GM23338 (cell line): ENCODE measurements at regions not wholly inside any gene's neighbourhood (a gene's known extent, or its start where the extent isn't known, plus 50 kb on each side); places are given as distances from the start of the nearest gene placed in this dataset.
A peak's percentile ranks its signal among the peaks of the same experiment; 100 is the strongest.

Experiments
- ATAC-seq: fragments of 200-7000 bp; cut with Tn5 transposase; 3 replicates; pipeline ENCODE4 v1.9.1; 2020
- DNase-seq: peaks from one replicate; pipeline ENCODE4 v3.0.0-alpha.2; 2015; ENCODE audit warnings: low spot score
- H2AFZ ChIP-seq: fragments of 200-600 bp; sonication (generic); 2 replicates; pipeline ENCODE4 v1.8.0; 2016; ENCODE audit warnings: antibody characterized with exemption, mild to moderate bottlenecking, moderate library complexity
- H3F3A ChIP-seq: fragments of 200-600 bp; sonication (generic); replicated peaks from 2 replicates; pipeline ENCODE4 v1.8.0; 2017; ENCODE audit warnings: antibody characterized with exemption, mixed run types, low read depth
- H3K27ac ChIP-seq: fragments of 200-600 bp; sonication (generic); 2 replicates; pipeline ENCODE4 v1.6.1; 2016; ENCODE audit warnings: low read depth
- H3K27me3 ChIP-seq: fragments of 200-600 bp; sonication (generic); 2 replicates; pipeline ENCODE4 v1.8.0; 2016; ENCODE audit warnings: mild to moderate bottlenecking, mixed run types, moderate library complexity; ENCODE audit not compliant: insufficient read depth
- H3K36me3 ChIP-seq: fragments of 200-600 bp; sonication (generic); 2 replicates; pipeline ENCODE4 v1.8.0; 2016; ENCODE audit warnings: mild to moderate bottlenecking; ENCODE audit not compliant: insufficient read depth
- H3K4me1 ChIP-seq: fragments of 200-600 bp; sonication (generic); 2 replicates; pipeline ENCODE4 v1.8.0; 2016; ENCODE audit warnings: mild to moderate bottlenecking, moderate library complexity; ENCODE audit not compliant: insufficient read depth
- H3K4me2 ChIP-seq: fragments of 200-600 bp; sonication (generic); 2 replicates; pipeline ENCODE4 v1.7.1; 2017; ENCODE audit warnings: mixed run types
- H3K4me3 ChIP-seq: fragments of 200-600 bp; sonication (generic); 2 replicates; pipeline ENCODE4 v1.6.1; 2016; ENCODE audit warnings: mixed run types
- H3K79me2 ChIP-seq: fragments of 200-600 bp; sonication (generic); replicated peaks from 2 replicates; pipeline ENCODE4 v1.8.0; 2017; ENCODE audit warnings: mild to moderate bottlenecking; ENCODE audit not compliant: insufficient read depth
- H3K9me2 ChIP-seq: fragments of 200-600 bp; sonication (generic); 2 replicates; pipeline ENCODE4 v1.8.0; 2017; ENCODE audit not compliant: insufficient read depth
- H4K20me1 ChIP-seq: fragments of 200-600 bp; sonication (generic); replicated peaks from 2 replicates; pipeline ENCODE4 v1.8.0; 2017; ENCODE audit warnings: mild to moderate bottlenecking; ENCODE audit not compliant: insufficient read depth
- H3K27ac Mint-ChIP-seq: 2 replicates; pipeline ENCODE4 v1.8.0; 2020; ENCODE audit warnings: inconsistent platforms, mild to moderate bottlenecking, moderate library complexity, mixed read lengths
- H3K27me3 Mint-ChIP-seq: 3 replicates; pipeline ENCODE4 v1.8.0; 2022; ENCODE audit warnings: low read depth, mild to moderate bottlenecking, moderate library complexity, mixed read lengths, inconsistent platforms; ENCODE audit not compliant: insufficient read depth, poor library complexity
- H3K36me3 Mint-ChIP-seq: 3 replicates; pipeline ENCODE4 v1.8.0; 2021; ENCODE audit warnings: low read depth, mild to moderate bottlenecking, inconsistent platforms, moderate library complexity, mixed read lengths
- H3K4me1 Mint-ChIP-seq: 3 replicates; pipeline ENCODE4 v1.8.0; 2020; ENCODE audit warnings: mild to moderate bottlenecking, inconsistent platforms, mixed read lengths
- H3K4me3 Mint-ChIP-seq: 3 replicates; pipeline ENCODE4 v1.8.0; 2021; ENCODE audit warnings: moderate library complexity, mild to moderate bottlenecking, inconsistent platforms, mixed read lengths
- H3K9me3 Mint-ChIP-seq: 3 replicates; pipeline ENCODE4 v1.8.0; 2020; ENCODE audit warnings: moderate library complexity, mild to moderate bottlenecking, inconsistent platforms, mixed read lengths
- CTCF ChIP-seq, 2 experiments: fragments of 200-600 bp in 1 of 2; sonication (generic) in 1 of 2; conservative IDR thresholded peaks; 2 replicates each; pipeline versions ENCODE4 v1.5.1 to v1.6.1; 2016 to 2017; ENCODE audit warnings: antibody characterized with exemption in 2 of 2, low read depth in 2 of 2, mild to moderate bottlenecking in 2 of 2, moderate library complexity in 1 of 2
- ETS1 ChIP-seq: IDR thresholded peaks from 2 replicates; pipeline ENCODE4 v1.6.1; 2016; ENCODE audit warnings: antibody characterized with exemption
- EZH2 ChIP-seq: fragments of 200-600 bp; sonication (generic); IDR thresholded peaks from one replicate; pipeline ENCODE4 v1.8.0; 2017; ENCODE audit warnings: antibody characterized with exemption, mild to moderate bottlenecking, low read depth; ENCODE audit not compliant: unreplicated experiment
- EZH2phosphoT487 ChIP-seq: fragments of 200-600 bp; sonication (generic); IDR thresholded peaks from one replicate; pipeline ENCODE4 v1.8.1; 2018; ENCODE audit warnings: antibody characterized with exemption; ENCODE audit not compliant: unreplicated experiment
- NANOG ChIP-seq: IDR thresholded peaks from 2 replicates; pipeline ENCODE4 v1.6.1; 2016; ENCODE audit warnings: antibody characterized with exemption, borderline replicate concordance
- POLR2AphosphoS5 ChIP-seq: IDR thresholded peaks from 2 replicates; pipeline ENCODE4 v1.6.1; 2016; ENCODE audit warnings: antibody characterized with exemption, low read depth
- STAT1 ChIP-seq: IDR thresholded peaks from one replicate; pipeline ENCODE4 v1.6.1; 2016; ENCODE audit warnings: antibody characterized with exemption; ENCODE audit not compliant: unreplicated experiment
- ZNF114 ChIP-seq: fragments of 250-450 bp; sonication (Bioruptor Pico); IDR thresholded peaks from 2 replicates; pipeline ENCODE4 v1.5.0; 2020; ENCODE audit warnings: mild to moderate bottlenecking, moderate library complexity
- ZNF331 ChIP-seq: fragments of 250-450 bp; sonication (Bioruptor Pico); IDR thresholded peaks from 2 replicates; pipeline ENCODE4 v1.5.0; 2020; ENCODE audit warnings: low read depth, mild to moderate bottlenecking, moderate library complexity
- ZNF462 ChIP-seq: fragments of 250-450 bp; sonication (Bioruptor Pico); IDR thresholded peaks from 2 replicates; pipeline ENCODE4 v1.5.0; 2020; ENCODE audit warnings: mild to moderate bottlenecking, moderate library complexity

GRCh38 chr7:15033039-15033438 lies 130.5 kb upstream of the DGKB start (continued):
- TF ChIP-seq ZNF462 (CRISPR knock-in tag), result no peak

DNA sequence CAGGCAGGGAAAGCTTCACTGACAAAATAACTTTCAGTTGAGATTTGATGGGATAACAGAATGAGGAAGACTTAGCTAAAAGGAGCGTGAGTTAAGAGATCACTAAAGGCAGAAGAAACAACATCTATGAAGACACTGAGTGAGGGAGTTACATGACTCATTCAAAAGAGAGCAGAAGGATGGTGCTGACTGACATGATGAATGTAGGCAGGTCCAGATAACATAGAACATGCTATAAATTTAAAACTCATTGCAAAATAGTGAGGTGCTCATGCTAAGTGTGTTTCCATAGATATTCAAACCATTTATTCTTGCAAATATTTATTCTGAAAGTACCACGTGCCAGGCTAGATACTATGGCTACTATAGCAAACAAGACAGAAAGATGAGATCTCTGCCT lies 116.4 kb upstream of the DGKB start:
- H3K9me3 Mint-ChIP-seq, result no peaks in the 10 kb centered on the region; the same call in 2 of the 3 replicates
- no peak for TF ChIP-seq EZH2phosphoT487
- ATAC-seq, result no peak

GRCh38 chr7:15016766-15017165 lies 114.2 kb upstream of the DGKB start:
- Histone ChIP-seq H3F3A (no peaks in the 10 kb centered on the region), H3K27me3 (no peaks in the 10 kb centered on the region), H2AFZ (peak overlapping the region; percentile 11; the same call in 1 of the 2 replicates), H3K79me2 (no peaks in the 10 kb centered on the region), H3K9me2 (0 out of 2 replicates have a peak, but pooled peaks cover 3% of the 10 kb centered on the region), H3K36me3 (no peaks in the 10 kb centered on the region), H4K20me1 (no peaks in the 10 kb centered on the region), H3K4me2 (peak overlapping the region; percentile 23; the same call in 1 of the 2 replicates), H3K4me1 (peaks cover 14% of the 10 kb centered on the region), H3K4me3 (no peak overlapping the region), H3K27ac (no peak overlapping the region)
- no peaks in the 10 kb centered on the region; the same call in 2 of the 3 replicates for H3K9me3 Mint-ChIP-seq
- peaks cover 23% of the 10 kb centered on the region for H3K4me1 Mint-ChIP-seq
- TF ChIP-seq EZH2 (no peak), ZNF331 (CRISPR knock-in tag) (no peak), EZH2phosphoT487 (no peak), ZNF114 (CRISPR knock-in tag) (no peak), STAT1 (no peak), POLR2AphosphoS5 (no peak), ETS1 (no peak), NANOG (no peak), CTCF (conservative IDR thresholded peaks at IDR 0.05; ENCODE audit: low read depth in 2 of 2) (no peak)
- no peak for DNase-seq
- H3K27me3 Mint-ChIP-seq, result no peaks in the 10 kb centered on the region
- no peak overlapping the region for H3K4me3 Mint-ChIP-seq
- peaks cover 17% of the 10 kb centered on the region; the same call in 2 of the 3 replicates for H3K36me3 Mint-ChIP-seq
- no peak for ATAC-seq
- peak overlapping the region; percentile 78 for H3K27ac Mint-ChIP-seq

More for the DNA sequence above, 116.4 kb upstream of the DGKB start:
- peaks cover 15% of the 10 kb centered on the region; the same call in 2 of the 3 replicates for H3K36me3 Mint-ChIP-seq
- no peak overlapping the region for H3K4me3 ChIP-seq
- DNase-seq, result no peak
- H3K36me3 ChIP-seq, result no peaks in the 10 kb centered on the region
- H3K27me3 ChIP-seq, result no peaks in the 10 kb centered on the region
- H3K4me2 ChIP-seq, result no peak overlapping the region
- no peak overlapping the region for H3K27ac ChIP-seq
- no peaks in the 10 kb centered on the region for H4K20me1 ChIP-seq
- H3K27me3 Mint-ChIP-seq, result no peaks in the 10 kb centered on the region
- no peaks in the 10 kb centered on the region for H3K9me2 ChIP-seq
- no peaks in the 10 kb centered on the region for H3K79me2 ChIP-seq
- no peak overlapping the region for H3K4me3 Mint-ChIP-seq
- no peak overlapping the region for H3K27ac Mint-ChIP-seq
- no peak overlapping the region for H2AFZ ChIP-seq
- H3K4me1 ChIP-seq, result peaks cover 14% of the 10 kb centered on the region
- peaks cover 21% of the 10 kb centered on the region for H3K4me1 Mint-ChIP-seq
- H3F3A ChIP-seq, result no peaks in the 10 kb centered on the region
